Peyer's patch (tissue), 4 donors: ENCODE measurements at regions not wholly inside any gene's neighbourhood (a gene's known extent, or its start where the extent isn't known, plus 50 kb on each side); places are given as distances from the start of the nearest gene placed in this dataset.

Experiments
- POLR2A ChIP-seq, 2 donors: fragments of 450-650 bp; IDR thresholded peaks; one replicate each; pipeline ENCODE4 v1.5.1; 2017; ENCODE audit warnings: antibody characterized with exemption in 2 of 2, mild to moderate bottlenecking in 2 of 2, moderate library complexity in 2 of 2
- TF ChIP-seq, protein P1 (sequence below), 6 experiments: fragments of 450-650 bp in 4 of 6; fragments of 200-600 bp in 2 of 6; sonication (generic) in 1 of 6; IDR thresholded peaks; one replicate each; pipeline ENCODE4 v1.5.1; 2017 to 2019; ENCODE audit warnings: antibody characterized with exemption in 6 of 6, mild to moderate bottlenecking in 3 of 6, moderate library complexity in 1 of 6

DNA sequence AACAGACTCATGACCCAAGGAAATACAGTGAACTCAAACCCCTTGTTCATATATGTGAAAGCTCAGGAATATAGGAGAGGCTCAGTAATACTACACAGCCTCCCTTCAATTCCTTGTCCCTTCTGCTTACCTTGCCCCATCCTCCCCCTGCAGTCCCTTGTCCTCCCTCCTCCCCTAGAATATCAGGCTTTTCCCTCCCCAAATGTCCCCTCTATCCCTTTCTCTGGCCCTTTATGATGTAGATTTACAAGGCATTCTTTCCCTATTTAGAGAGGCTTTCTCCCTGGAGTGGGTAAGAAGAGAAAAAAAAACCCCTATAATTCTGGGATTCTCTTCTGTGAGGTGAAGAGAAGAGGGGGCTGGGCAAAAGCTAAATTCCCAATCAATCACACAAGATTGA, 64.9 kb upstream of the KBTBD8 start:
- TF ChIP-seq, protein P1, sequence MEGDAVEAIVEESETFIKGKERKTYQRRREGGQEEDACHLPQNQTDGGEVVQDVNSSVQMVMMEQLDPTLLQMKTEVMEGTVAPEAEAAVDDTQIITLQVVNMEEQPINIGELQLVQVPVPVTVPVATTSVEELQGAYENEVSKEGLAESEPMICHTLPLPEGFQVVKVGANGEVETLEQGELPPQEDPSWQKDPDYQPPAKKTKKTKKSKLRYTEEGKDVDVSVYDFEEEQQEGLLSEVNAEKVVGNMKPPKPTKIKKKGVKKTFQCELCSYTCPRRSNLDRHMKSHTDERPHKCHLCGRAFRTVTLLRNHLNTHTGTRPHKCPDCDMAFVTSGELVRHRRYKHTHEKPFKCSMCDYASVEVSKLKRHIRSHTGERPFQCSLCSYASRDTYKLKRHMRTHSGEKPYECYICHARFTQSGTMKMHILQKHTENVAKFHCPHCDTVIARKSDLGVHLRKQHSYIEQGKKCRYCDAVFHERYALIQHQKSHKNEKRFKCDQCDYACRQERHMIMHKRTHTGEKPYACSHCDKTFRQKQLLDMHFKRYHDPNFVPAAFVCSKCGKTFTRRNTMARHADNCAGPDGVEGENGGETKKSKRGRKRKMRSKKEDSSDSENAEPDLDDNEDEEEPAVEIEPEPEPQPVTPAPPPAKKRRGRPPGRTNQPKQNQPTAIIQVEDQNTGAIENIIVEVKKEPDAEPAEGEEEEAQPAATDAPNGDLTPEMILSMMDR (IDR thresholded peaks at IDR 0.05): no peak
- no peak for TF ChIP-seq POLR2A (IDR thresholded peaks at IDR 0.05)
